Neural cell (in vitro differentiated cells): ENCODE measurements at regions not wholly inside any gene's neighbourhood (a gene's known extent, or its start where the extent isn't known, plus 50 kb on each side); places are given as distances from the start of the nearest gene placed in this dataset.

Source experiments
- H2AFZ ChIP-seq: fragments of 200-600, 300-800 bp; sonication (generic), shearing (Covaris generic); 2 replicates; pipeline ENCODE4 v1.6.0; 2014; ENCODE audit warnings: low read depth, mild to moderate bottlenecking, antibody characterized with exemption, low read length, moderate library complexity
- H3F3A ChIP-seq: fragments of 200-600 bp; shearing (Covaris generic); 2 replicates; pipeline ENCODE4 v1.6.1; 2016; ENCODE audit warnings: mild to moderate bottlenecking, moderate library complexity, mixed read lengths, antibody characterized with exemption, low read length; ENCODE audit not compliant: insufficient read depth, poor library complexity, severe bottlenecking
- H3K27ac ChIP-seq: fragments of 200-600, 300-800 bp; sonication (generic), shearing (Covaris generic); 2 replicates; pipeline ENCODE4 v1.5.1; 2014; ENCODE audit warnings: mild to moderate bottlenecking, low read length, moderate library complexity
- H3K27me3 ChIP-seq: fragments of 300-800, 200-600 bp; sonication (generic), shearing (Covaris generic); 2 replicates; pipeline ENCODE4 v1.6.0; 2014; ENCODE audit warnings: mild to moderate bottlenecking, low read depth, low read length, moderate library complexity; ENCODE audit not compliant: insufficient read depth
- H3K36me3 ChIP-seq: fragments of 300-800, 200-600 bp; sonication (generic), shearing (Covaris generic); 2 replicates; pipeline ENCODE4 v1.5.1; 2014; ENCODE audit warnings: mild to moderate bottlenecking, antibody characterized with exemption, low read length, moderate library complexity; ENCODE audit not compliant: insufficient read depth
- H3K4me2 ChIP-seq: fragments of 300-800, 200-600 bp; sonication (generic), shearing (Covaris generic); 2 replicates; pipeline ENCODE4 v1.6.0; 2014; ENCODE audit warnings: mild to moderate bottlenecking, low read length
- H3K4me3 ChIP-seq: fragments of 300-800, 200-600 bp; sonication (generic), shearing (Covaris generic); 2 replicates; pipeline ENCODE4 v1.5.1; 2014; ENCODE audit warnings: mild to moderate bottlenecking, low read length, moderate library complexity
- H3K79me2 ChIP-seq: fragments of 200-600 bp; shearing (Covaris generic); replicated peaks from 2 replicates; pipeline ENCODE4 v1.6.0; 2014; ENCODE audit warnings: mild to moderate bottlenecking, low read length, moderate library complexity; ENCODE audit not compliant: insufficient read depth
- H3K9ac ChIP-seq: fragments of 300-800, 200-600 bp; sonication (generic), shearing (Covaris generic); 2 replicates; pipeline ENCODE4 v1.6.1; 2016; ENCODE audit warnings: mild to moderate bottlenecking, low read length, mixed read lengths
- H3K9me2 ChIP-seq: fragments of 200-600 bp; shearing (Covaris generic); 2 replicates; pipeline ENCODE4 v1.6.1; 2016; ENCODE audit warnings: mild to moderate bottlenecking, low read length, mixed read lengths; ENCODE audit not compliant: insufficient read depth
- H3K9me3 ChIP-seq: fragments of 200-600, 300-800 bp; sonication (generic), shearing (Covaris generic); 2 replicates; pipeline ENCODE4 v1.6.1; 2016; ENCODE audit warnings: mild to moderate bottlenecking, mixed run types, low read length, moderate library complexity, mixed read lengths
- H4K20me1 ChIP-seq: fragments of 200-600 bp; shearing (Covaris generic); 2 replicates; pipeline ENCODE4 v1.6.1; 2016; ENCODE audit warnings: mild to moderate bottlenecking, mixed run types; ENCODE audit not compliant: insufficient read depth
- EP300 ChIP-seq: fragments of 450-650 bp; conservative IDR thresholded peaks from 2 replicates; pipeline ENCODE4 v1.6.1; 2014; ENCODE audit warnings: antibody characterized with exemption, mild to moderate bottlenecking, moderate library complexity; ENCODE audit not compliant: poor library complexity, severe bottlenecking
- EZH2 ChIP-seq: fragments of 200-600, 300-800 bp; shearing (Covaris generic), sonication (generic); IDR thresholded peaks from 2 replicates; pipeline ENCODE4 v1.6.1; 2014; ENCODE audit warnings: antibody characterized with exemption, low read length, borderline replicate concordance, mild to moderate bottlenecking; ENCODE audit not compliant: insufficient read depth, poor library complexity, severe bottlenecking
- MXI1 ChIP-seq: fragments of 450-650 bp; conservative IDR thresholded peaks from 2 replicates; pipeline ENCODE4 v1.6.1; 2014; ENCODE audit warnings: antibody characterized with exemption, mild to moderate bottlenecking; ENCODE audit not compliant: poor library complexity, severe bottlenecking
- POLR2AphosphoS5 ChIP-seq: IDR thresholded peaks from 2 replicates; pipeline ENCODE4 v1.6.1; 2012
- RAD21 ChIP-seq: fragments of 450-650 bp; conservative IDR thresholded peaks from 2 replicates; pipeline ENCODE4 v1.6.1; 2014; ENCODE audit warnings: antibody characterized with exemption, mild to moderate bottlenecking, moderate library complexity
- SMC3 ChIP-seq: fragments of 450-650 bp; conservative IDR thresholded peaks from 2 replicates; pipeline ENCODE4 v1.6.1; 2014; ENCODE audit warnings: antibody characterized with exemption, mild to moderate bottlenecking, moderate library complexity; ENCODE audit not compliant: poor library complexity
- TAF1 ChIP-seq: IDR thresholded peaks from 2 replicates; pipeline ENCODE4 v1.6.1; 2012; ENCODE audit warnings: low read depth
- TF ChIP-seq, protein P1 (sequence below): IDR thresholded peaks from 2 replicates; pipeline ENCODE4 v1.6.1; 2012; ENCODE audit warnings: borderline replicate concordance
- TF ChIP-seq, protein P2 (sequence below): fragments of 450-650 bp; IDR thresholded peaks from 2 replicates; pipeline ENCODE4 v1.5.1; 2014; ENCODE audit warnings: antibody characterized with exemption, mild to moderate bottlenecking, moderate library complexity; ENCODE audit not compliant: poor library complexity, severe bottlenecking

- Histone ChIP-seq H3K4me2 (peak overlapping the region; percentile 42), H3K9me3 (no peaks in the 10 kb centered on the region), H2AFZ (no peak overlapping the region), H3K79me2 (no peaks in the 10 kb centered on the region), H3K4me3 (peak overlapping the region; percentile 59), H3K27me3 (no peaks in the 10 kb centered on the region), H3K9me2 (no peaks in the 10 kb centered on the region), H3K9ac (peak overlapping the region; percentile 53), H3F3A (no peaks in the 10 kb centered on the region), H3K27ac (peak overlapping the region; percentile 63), H3K36me3 (no peaks in the 10 kb centered on the region), H4K20me1 (no peaks in the 10 kb centered on the region)
- peak; percentile 23 for TF ChIP-seq SMC3
- TF ChIP-seq, protein P1, sequence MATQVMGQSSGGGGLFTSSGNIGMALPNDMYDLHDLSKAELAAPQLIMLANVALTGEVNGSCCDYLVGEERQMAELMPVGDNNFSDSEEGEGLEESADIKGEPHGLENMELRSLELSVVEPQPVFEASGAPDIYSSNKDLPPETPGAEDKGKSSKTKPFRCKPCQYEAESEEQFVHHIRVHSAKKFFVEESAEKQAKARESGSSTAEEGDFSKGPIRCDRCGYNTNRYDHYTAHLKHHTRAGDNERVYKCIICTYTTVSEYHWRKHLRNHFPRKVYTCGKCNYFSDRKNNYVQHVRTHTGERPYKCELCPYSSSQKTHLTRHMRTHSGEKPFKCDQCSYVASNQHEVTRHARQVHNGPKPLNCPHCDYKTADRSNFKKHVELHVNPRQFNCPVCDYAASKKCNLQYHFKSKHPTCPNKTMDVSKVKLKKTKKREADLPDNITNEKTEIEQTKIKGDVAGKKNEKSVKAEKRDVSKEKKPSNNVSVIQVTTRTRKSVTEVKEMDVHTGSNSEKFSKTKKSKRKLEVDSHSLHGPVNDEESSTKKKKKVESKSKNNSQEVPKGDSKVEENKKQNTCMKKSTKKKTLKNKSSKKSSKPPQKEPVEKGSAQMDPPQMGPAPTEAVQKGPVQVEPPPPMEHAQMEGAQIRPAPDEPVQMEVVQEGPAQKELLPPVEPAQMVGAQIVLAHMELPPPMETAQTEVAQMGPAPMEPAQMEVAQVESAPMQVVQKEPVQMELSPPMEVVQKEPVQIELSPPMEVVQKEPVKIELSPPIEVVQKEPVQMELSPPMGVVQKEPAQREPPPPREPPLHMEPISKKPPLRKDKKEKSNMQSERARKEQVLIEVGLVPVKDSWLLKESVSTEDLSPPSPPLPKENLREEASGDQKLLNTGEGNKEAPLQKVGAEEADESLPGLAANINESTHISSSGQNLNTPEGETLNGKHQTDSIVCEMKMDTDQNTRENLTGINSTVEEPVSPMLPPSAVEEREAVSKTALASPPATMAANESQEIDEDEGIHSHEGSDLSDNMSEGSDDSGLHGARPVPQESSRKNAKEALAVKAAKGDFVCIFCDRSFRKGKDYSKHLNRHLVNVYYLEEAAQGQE, result peak; percentile 59
- TF ChIP-seq, protein P2, sequence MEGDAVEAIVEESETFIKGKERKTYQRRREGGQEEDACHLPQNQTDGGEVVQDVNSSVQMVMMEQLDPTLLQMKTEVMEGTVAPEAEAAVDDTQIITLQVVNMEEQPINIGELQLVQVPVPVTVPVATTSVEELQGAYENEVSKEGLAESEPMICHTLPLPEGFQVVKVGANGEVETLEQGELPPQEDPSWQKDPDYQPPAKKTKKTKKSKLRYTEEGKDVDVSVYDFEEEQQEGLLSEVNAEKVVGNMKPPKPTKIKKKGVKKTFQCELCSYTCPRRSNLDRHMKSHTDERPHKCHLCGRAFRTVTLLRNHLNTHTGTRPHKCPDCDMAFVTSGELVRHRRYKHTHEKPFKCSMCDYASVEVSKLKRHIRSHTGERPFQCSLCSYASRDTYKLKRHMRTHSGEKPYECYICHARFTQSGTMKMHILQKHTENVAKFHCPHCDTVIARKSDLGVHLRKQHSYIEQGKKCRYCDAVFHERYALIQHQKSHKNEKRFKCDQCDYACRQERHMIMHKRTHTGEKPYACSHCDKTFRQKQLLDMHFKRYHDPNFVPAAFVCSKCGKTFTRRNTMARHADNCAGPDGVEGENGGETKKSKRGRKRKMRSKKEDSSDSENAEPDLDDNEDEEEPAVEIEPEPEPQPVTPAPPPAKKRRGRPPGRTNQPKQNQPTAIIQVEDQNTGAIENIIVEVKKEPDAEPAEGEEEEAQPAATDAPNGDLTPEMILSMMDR, result no peak
Measured at GRCh38 chr3:127135241-127136023, 57.5 kb upstream of the PRR23E start.

GRCh38 chr3:127136024-127136600 is 56.8 kb upstream of the PRR23E start:
- Histone ChIP-seq H3K27me3 (no peaks in the 10 kb centered on the region), H2AFZ (no peak overlapping the region), H3K79me2 (no peaks in the 10 kb centered on the region), H3K36me3 (no peaks in the 10 kb centered on the region), H3K9me3 (no peaks in the 10 kb centered on the region), H3K4me3 (peak overlapping the region; percentile 59), H3K4me2 (no peak overlapping the region), H3F3A (no peaks in the 10 kb centered on the region), H3K27ac (peak overlapping the region; percentile 63), H3K9ac (peak overlapping the region; percentile 53), H3K9me2 (no peaks in the 10 kb centered on the region), H4K20me1 (no peaks in the 10 kb centered on the region)
- TF ChIP-seq, protein P1, result no peak
- TF ChIP-seq EZH2 (no peak), MXI1 (no peak), EP300 (no peak), TAF1 (no peak), POLR2AphosphoS5 (no peak), RAD21 (no peak), SMC3 (no peak)
- TF ChIP-seq, protein P2, result no peak
